GM12878 (cell line): ENCODE measurements at regions not wholly inside any gene's neighbourhood (a gene's known extent, or its start where the extent isn't known, plus 50 kb on each side); places are given as distances from the start of the nearest gene placed in this dataset.

ENCODE experiments used
- ATAC-seq: fragments of 200-7000 bp; cut with Tn5 transposase; 3 replicates; pipeline ENCODE4 v1.9.1; 2020; ENCODE audit warnings: mild to moderate bottlenecking, moderate library complexity
- BruUV-seq: library from RNA; stranded (reverse); fragments of 400-500 nt; replicated peaks from 2 replicates; lab custom pipeline; 2021; lab: Mats Ljungman, UMichigan
- CTCF ChIA-PET: fragments of 300-600 bp; sonication (Branson Sonifier 250); formaldehyde crosslinking; extraction: SDS; loops from one replicate; lab custom pipeline; 2021; ENCODE audit warnings: inconsistent platforms; lab: Yijun Ruan, JAX
- POLR2A ChIA-PET: fragments of 350-600 bp; formaldehyde crosslinking; extraction: SDS; loops from one replicate; lab custom pipeline; 2021; ENCODE audit warnings: inconsistent platforms; lab: Charles Lee
- RAD21 ChIA-PET: fragments of 300-600 bp; sonication (Branson Sonifier 250); formaldehyde crosslinking; loops from one replicate; lab custom pipeline; 2023; ENCODE audit warnings: antibody characterized with exemption; ENCODE audit not compliant: unreplicated experiment; lab: Charles Lee
- SMC1A ChIA-PET: fragments of 300-600 bp; sonication (Branson Sonifier 250); formaldehyde crosslinking; loops from one replicate; lab custom pipeline; 2023; ENCODE audit not compliant: unreplicated experiment, uncharacterized antibody; lab: Charles Lee
- DNase-seq: peaks from one replicate; pipeline ENCODE4 v3.0.0-alpha.2; 2011; ENCODE audit warnings: low read depth, low spot score
- FAIRE-seq: peaks from 3 replicates; lab custom pipeline; 2011; peaks lifted over from hg19 to GRCh38; lab: Jason Lieb, UNC
- H2AFZ ChIP-seq: 2 replicates; pipeline ENCODE4 v1.6.0; 2011; ENCODE audit warnings: low read depth, low read length, control low read depth; ENCODE audit not compliant: control insufficient read depth
- H3K27ac ChIP-seq: 2 replicates; pipeline ENCODE4 v1.5.1; 2011; ENCODE audit warnings: control low read depth; ENCODE audit not compliant: control insufficient read depth, insufficient read depth
- H3K27me3 ChIP-seq, 2 experiments: replicated peaks in 1 of 2; 2 replicates each; pipeline versions ENCODE4 v1.6.0 to v1.6.1; 2011; ENCODE audit warnings: low read length in 1 of 2; ENCODE audit not compliant: control insufficient read depth in 2 of 2, insufficient read depth in 2 of 2
- H3K36me3 ChIP-seq, 2 experiments: 2 replicates each; pipeline ENCODE4 v1.5.1; 2011; ENCODE audit warnings: low read length in 1 of 2; ENCODE audit not compliant: control insufficient read depth in 2 of 2, insufficient read depth in 2 of 2
- H3K4me1 ChIP-seq: 2 replicates; pipeline ENCODE4 v1.6.1; 2011; ENCODE audit warnings: mild to moderate bottlenecking, low read length, moderate library complexity, mixed read lengths; ENCODE audit not compliant: control insufficient read depth, insufficient read depth
- H3K4me2 ChIP-seq: 2 replicates; pipeline ENCODE4 v1.6.0; 2011; ENCODE audit warnings: control low read depth; ENCODE audit not compliant: control insufficient read depth, insufficient read depth
- H3K4me3 ChIP-seq: fragments of 200-600 bp; sonication (generic); 2 replicates; pipeline ENCODE4 v1.5.1; 2016
- H3K79me2 ChIP-seq: 2 replicates; pipeline ENCODE4 v1.6.0; 2011; ENCODE audit warnings: low read length; ENCODE audit not compliant: control insufficient read depth, insufficient read depth
- H3K9ac ChIP-seq: 2 replicates; pipeline ENCODE4 v1.8.0; 2011; ENCODE audit warnings: low read length, control low read depth, mixed read lengths; ENCODE audit not compliant: control insufficient read depth, insufficient read depth
- H3K9me3 ChIP-seq: replicated peaks from 3 replicates; pipeline ENCODE4 v1.5.1; 2011; ENCODE audit warnings: mild to moderate bottlenecking, low read length; ENCODE audit not compliant: control insufficient read depth, insufficient read depth
- H4K20me1 ChIP-seq: 2 replicates; pipeline ENCODE4 v1.6.0; 2011; ENCODE audit not compliant: control insufficient read depth, insufficient read depth
- ATF7 ChIP-seq: fragments of 450-650 bp; IDR thresholded peaks from 2 replicates; pipeline ENCODE4 v1.6.1; 2016; ENCODE audit warnings: low read depth, mild to moderate bottlenecking
- BCLAF1 ChIP-seq: fragments of 450-650 bp; IDR thresholded peaks from 2 replicates; pipeline ENCODE4 v1.6.1; 2017; ENCODE audit warnings: antibody characterized with exemption, mild to moderate bottlenecking, moderate library complexity
- BMI1 ChIP-seq: fragments of 450-650 bp; IDR thresholded peaks from 2 replicates; pipeline ENCODE4 v1.6.1; 2016; ENCODE audit warnings: mild to moderate bottlenecking, moderate library complexity, borderline replicate concordance
- BRCA1 ChIP-seq: IDR thresholded peaks from 2 replicates; pipeline ENCODE4 v1.6.1; 2011; ENCODE audit warnings: low read depth, low read length, improper control_type of control experiment
- DPF2 ChIP-seq: fragments of 450-650 bp; IDR thresholded peaks from 2 replicates; pipeline ENCODE4 v1.6.1; 2017; ENCODE audit warnings: mild to moderate bottlenecking
- EZH2 ChIP-seq: IDR thresholded peaks from 2 replicates; pipeline ENCODE4 v1.6.1; 2012; ENCODE audit warnings: low read depth, mild to moderate bottlenecking, control low read depth, inconsistent platforms, low read length, borderline replicate concordance; ENCODE audit not compliant: control insufficient read depth
- HCFC1 ChIP-seq: fragments of 150-350 bp; IDR thresholded peaks from 2 replicates; pipeline ENCODE4 v1.6.1; 2014; ENCODE audit warnings: low read length
- JUNB ChIP-seq: IDR thresholded peaks from 2 replicates; pipeline ENCODE4 v1.6.1; 2016; ENCODE audit warnings: antibody characterized with exemption, mild to moderate bottlenecking
- NR2C1 ChIP-seq: fragments of 450-650 bp; IDR thresholded peaks from 2 replicates; pipeline ENCODE4 v1.6.1; 2017; ENCODE audit warnings: antibody characterized with exemption, mild to moderate bottlenecking, moderate library complexity
- NR2C2 ChIP-seq: IDR thresholded peaks from 2 replicates; pipeline ENCODE4 v1.6.1; 2011; ENCODE audit warnings: borderline replicate concordance, low read depth; ENCODE audit not compliant: control insufficient read depth, insufficient read length
- POLR2AphosphoS2 ChIP-seq: IDR thresholded peaks from 2 replicates; pipeline ENCODE4 v1.6.1; 2011; ENCODE audit warnings: low read depth, mild to moderate bottlenecking, low read length, improper control_type of control experiment, moderate library complexity
- RBBP5 ChIP-seq: fragments of 200-600 bp; sonication (generic); conservative IDR thresholded peaks from 2 replicates; pipeline ENCODE4 v1.6.1; 2016
- SUPT20H ChIP-seq: IDR thresholded peaks from 2 replicates; pipeline ENCODE4 v1.6.1; 2011; ENCODE audit warnings: low read depth, mild to moderate bottlenecking, low read length, moderate library complexity, borderline replicate concordance; ENCODE audit not compliant: control insufficient read depth
- YBX1 ChIP-seq: fragments of 450-650 bp; IDR thresholded peaks from 2 replicates; pipeline ENCODE4 v1.6.1; 2016; ENCODE audit warnings: antibody characterized with exemption
- YY1 ChIP-seq: IDR thresholded peaks from 2 replicates; pipeline ENCODE4 v1.6.1; 2011; ENCODE audit warnings: low read depth, mild to moderate bottlenecking, low read length
- WGBS: methylation state at CpG from one replicate; pipeline ENCODE4 v1.1.6; 2016; ENCODE audit warnings: low lambda C conversion rate; ENCODE audit not compliant: insufficient replicate concordance, insufficient coverage; ENCODE audit errors: missing lambda C conversion rate; 5-methylcytosine and 5-hydroxymethylcytosine counted together
- in situ Hi-C: fragments of 300-500 bp; cut with MboI; formaldehyde crosslinking; loops from 9 replicates; pipeline ENCODE4 v1.14.3; 2018; ENCODE audit warnings: mixed read lengths
- intact Hi-C: fragments of 100-400 bp; cut with micrococcal nuclease; formaldehyde crosslinking; loops from one replicate; pipeline ENCODE4 v1.14.2; 2022; ENCODE audit not compliant: unreplicated experiment
- TF ChIP-seq, protein P1 (sequence below): IDR thresholded peaks from 2 replicates; pipeline ENCODE4 v1.6.1; 2011; ENCODE audit warnings: mild to moderate bottlenecking, low read depth, low read length, moderate library complexity; ENCODE audit not compliant: insufficient replicate concordance

DNA sequence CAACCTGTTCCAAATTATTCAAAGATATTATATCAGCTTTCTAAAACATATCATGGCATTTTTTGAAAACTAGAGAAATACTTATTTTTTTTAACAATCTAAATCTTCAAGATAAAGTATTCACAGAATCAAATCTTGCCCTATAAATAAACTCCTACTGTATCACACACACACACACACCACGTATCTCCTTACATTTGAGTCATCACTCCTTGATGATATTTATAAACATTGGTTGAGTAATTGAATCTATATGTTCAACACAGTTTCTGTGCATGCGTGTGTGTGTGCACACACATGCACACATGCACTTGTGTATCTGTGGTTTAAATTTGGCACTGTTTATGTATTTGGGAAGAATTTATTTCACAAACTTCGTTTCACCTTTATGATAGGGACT lies 1716.4 kb downstream of the EFNA5 start:
- ChIA-PET SMC1A (no interaction called here), CTCF (no interaction called here), RAD21 (no interaction called here), POLR2A (no interaction called here)
- no peak for TF ChIP-seq YY1
- TF ChIP-seq NR2C1, result no peak
- no peak for TF ChIP-seq NR2C2
- TF ChIP-seq HCFC1, result no peak
- no peak for TF ChIP-seq BRCA1
- no peak for TF ChIP-seq EZH2
- TF ChIP-seq SUPT20H, result no peak
- no peak for TF ChIP-seq ATF7
- no peak for TF ChIP-seq BCLAF1
- TF ChIP-seq RBBP5, result no peak
- no peak for TF ChIP-seq JUNB
- TF ChIP-seq BMI1, result no peak
- no peak for TF ChIP-seq POLR2AphosphoS2
- no peak for TF ChIP-seq DPF2
- TF ChIP-seq, protein P1, sequence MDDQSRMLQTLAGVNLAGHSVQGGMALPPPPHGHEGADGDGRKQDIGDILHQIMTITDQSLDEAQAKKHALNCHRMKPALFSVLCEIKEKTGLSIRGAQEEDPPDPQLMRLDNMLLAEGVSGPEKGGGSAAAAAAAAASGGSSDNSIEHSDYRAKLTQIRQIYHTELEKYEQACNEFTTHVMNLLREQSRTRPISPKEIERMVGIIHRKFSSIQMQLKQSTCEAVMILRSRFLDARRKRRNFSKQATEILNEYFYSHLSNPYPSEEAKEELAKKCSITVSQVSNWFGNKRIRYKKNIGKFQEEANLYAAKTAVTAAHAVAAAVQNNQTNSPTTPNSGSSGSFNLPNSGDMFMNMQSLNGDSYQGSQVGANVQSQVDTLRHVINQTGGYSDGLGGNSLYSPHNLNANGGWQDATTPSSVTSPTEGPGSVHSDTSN, result no peak
- TF ChIP-seq YBX1, result no peak
- Histone ChIP-seq H3K4me2 (no peak overlapping the region), H2AFZ (no peak overlapping the region), H3K9me3 (no peaks in the 10 kb centered on the region), H3K4me1 (no peaks in the 10 kb centered on the region), H3K4me3 (no peak overlapping the region), H3K27me3 (no peaks in the 10 kb centered on the region), H3K36me3 (no peaks in the 10 kb centered on the region), H3K27ac (no peak overlapping the region), H3K9ac (no peak overlapping the region), H4K20me1 (no peaks in the 10 kb centered on the region), H3K79me2 (no peaks in the 10 kb centered on the region)
- DNase-seq (no peak), FAIRE-seq (no peak), ATAC-seq (no peak)
- WGBS, result 3% methylated on average over 3 of the region's 3 CpGs
- BruUV-seq, result no TSS peak
- in situ Hi-C loops, result no loop called here
- intact Hi-C loops, result no loop called here
